Femur (tissue), 1 donor: ENCODE measurements at regions not wholly inside any gene's neighbourhood (a gene's known extent, or its start where the extent isn't known, plus 50 kb on each side); places are given as distances from the start of the nearest gene placed in this dataset.

Source experiments
- DNase-seq: peaks from one replicate; pipeline ENCODE4 v3.0.0-alpha.2; 2017

DNA sequence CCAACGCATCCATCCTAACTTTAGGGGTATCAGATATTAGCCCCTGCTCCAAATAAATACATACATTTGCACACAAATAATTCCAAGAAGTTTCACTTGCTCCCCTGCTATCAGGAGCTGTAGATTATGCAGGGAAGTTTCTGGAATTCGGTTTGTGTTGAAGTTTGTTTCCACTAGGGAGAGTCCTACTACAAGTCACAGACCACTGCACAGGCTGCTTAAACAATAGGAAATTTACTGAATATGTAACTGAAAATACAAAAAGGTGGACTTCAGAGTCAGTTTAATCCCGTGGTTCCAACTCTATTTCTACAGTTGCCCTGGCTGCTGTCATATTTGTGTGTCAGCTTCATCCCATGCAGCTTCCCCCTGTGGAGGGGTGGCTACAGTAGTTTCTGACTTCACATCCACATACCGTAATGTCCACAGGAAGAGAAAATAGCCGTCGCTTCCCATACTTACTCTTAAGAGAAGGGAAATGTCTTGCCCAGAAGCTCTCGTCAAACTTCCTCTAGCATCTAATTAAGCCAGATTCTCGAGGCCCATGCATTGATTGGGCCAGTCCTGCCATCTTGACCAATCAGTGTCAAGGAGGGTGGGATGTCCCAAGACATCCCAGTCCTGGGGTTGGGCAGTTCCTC, 286.6 kb downstream of the COG6 start:
- DNase-seq = no peak

DNA sequence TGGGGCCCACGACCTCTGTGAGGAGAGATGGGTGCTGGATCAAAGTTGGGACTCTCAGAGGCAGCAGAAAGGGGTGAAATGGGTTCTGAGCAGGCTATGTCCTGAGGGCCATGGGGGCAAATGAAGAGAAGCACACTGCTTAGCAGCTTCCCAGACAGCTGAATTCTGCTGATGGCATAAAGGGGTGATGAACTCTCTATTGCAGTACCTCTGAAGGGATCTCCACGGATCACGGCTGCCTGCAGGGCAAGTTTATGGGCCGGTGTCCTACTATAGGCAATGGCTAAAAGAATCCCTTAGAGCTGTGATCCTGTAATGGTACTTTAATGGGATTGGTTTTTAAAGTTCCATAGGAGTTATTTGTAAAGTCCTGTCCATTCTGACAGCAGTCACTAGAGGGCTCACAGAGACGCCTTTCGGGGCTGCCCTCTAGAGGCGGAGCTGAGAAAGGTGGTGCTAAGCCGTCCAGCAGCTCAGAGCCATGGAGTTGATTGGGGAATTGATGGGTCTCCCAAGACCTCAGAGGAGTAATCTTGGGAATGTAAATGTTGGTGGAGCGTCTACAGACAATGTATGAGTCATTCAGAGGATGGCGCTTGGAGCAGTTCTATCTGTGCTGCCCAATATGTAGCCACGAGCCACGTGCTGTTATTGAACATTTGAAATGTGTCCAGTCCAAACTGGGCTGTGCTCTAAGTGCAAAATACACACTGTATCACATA, 287.3 kb downstream of the COG6 start:
- DNase-seq = peak; percentile 59

DNA sequence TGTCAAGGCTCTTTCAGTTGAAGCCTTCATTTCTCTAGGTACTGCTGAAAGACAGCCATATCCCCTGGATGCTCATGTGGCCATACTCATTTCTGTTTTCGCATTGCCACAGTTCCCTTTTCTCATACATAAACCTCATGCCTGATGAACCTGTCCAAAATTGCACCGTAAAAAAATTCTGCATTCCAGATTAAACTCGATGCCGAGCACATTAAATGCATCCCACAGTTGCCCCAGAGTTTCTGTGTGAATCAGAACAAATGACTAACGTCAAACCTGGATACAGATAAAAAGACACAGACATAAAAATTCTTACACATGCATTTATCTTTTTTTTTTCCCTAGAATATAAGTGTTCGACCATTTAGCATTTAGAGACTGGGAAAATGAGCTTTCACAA, 288.2 kb downstream of the COG6 start:
- no peak for DNase-seq

DNA sequence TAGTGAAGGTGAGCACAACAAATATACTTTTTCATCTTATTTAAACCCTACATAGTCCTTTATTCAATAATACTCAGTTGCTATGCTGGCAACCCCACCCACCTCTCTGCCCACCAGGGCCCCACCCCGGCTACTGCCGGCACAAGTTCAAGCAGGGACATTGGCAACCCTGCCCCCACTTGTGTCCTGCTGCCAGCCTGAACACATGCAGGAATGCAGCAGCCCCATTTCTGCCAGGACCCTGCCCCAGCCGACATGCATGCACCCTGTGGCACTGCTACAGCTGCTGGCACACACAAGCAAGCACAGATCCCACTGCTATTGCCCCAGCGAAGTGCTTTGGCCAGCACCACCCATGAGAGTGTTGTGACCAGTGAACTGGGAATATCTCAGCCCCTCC, 289.8 kb downstream of the COG6 start:
- DNase-seq = peak; percentile 33

DNA sequence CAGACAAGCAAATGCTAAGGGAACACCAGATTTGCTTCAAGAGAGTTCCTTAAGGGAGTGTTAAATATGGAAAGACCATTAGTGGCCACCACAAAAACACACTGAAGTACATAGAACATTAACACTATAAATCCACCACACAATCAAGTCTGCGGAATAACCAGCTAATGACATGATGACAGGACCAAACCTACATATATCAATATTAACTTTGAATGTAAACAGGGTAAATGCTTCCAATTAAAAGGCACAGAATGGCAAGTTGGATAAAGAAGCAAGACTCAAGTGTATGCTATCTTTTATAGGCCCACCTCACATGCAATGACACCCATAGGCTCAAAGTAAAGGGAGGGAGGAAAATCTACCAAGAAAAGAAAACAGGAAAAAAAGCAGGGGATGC, 291.3 kb downstream of the COG6 start:
- no peak for DNase-seq

DNA sequence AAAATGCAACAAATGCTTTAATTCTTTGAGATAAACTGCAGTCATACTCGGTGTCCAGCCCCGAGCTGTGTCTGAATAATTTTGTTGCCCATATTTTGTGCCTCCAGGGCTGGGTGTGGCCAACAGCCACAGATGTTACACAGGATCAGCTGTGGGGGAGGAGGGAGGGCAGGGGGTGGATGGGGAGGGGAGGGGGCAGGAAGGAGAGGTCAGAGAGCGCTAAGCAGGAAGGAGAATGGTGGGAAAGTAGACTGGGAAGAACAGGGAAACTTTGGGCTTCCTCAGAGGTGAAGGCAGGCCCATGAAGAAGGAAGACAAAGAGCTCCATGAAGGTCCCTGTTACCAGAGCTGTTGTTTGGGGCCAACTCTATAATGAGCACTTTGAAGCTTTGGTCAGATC, 295.8 kb downstream of the COG6 start:
- no peak for DNase-seq

DNA sequence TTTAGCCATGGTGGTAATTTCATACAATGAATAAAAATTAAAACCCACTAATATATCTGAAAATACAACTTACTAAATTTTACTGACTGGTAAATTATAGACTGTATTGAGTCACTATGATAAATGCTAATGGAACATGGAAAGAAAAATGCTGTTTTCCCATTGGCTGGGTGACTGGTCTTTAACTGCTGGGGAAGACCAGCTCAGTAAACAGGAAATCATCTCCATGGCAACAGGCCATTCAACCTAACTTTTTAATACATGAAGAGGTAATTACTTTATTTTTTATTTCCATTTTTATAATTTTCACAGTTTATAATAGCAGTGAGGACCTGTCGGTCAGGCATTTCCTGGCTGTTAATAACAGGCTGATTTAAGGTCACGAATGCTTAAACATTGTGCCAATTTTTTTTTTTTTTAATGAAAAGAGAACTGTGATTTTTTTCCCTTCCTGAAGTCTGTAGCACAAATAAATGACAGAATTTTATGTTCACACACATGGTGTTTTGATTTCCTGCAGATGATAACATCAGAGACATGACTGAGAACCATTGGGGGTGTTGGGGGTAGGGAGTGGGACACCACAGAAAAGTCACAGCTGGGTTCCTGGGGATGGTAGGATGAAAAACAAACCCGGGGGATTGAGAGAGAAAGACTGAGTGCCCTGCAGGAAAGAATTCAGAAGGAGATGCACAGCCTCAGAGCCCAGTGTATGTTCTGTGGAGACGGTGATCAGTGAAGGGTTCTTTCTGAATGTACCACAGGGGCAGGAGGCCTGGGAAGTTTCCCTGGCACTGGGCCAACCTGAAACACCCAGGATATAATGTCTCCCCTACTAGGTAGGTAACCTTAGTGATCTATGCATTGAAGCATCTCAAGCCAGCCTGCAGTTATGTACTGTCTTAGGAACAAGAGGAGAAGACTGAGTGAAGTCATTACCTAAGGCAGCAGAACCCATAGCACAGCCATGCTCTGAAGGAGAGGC, 297.1 kb downstream of the COG6 start:
- peak; percentile 33 for DNase-seq

DNA sequence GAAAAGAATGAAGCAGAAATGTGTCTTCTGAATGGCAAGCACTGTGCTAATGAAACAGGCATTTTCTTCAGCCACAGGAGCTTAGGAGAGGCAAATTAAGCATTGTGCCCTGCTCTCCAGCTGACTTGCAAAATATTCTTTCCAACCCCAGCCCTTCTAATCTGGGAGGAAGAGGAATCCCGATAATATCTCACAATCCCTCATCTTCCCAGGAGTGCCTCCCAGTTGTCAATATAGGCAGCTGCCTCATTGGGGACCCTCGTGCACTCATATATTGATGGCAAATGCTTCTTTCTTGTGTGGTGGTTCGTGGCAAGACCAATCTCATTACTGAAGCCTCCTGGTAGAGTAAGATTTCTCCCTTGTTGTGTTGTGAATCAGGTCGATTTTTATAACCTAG, 299.0 kb downstream of the COG6 start:
- no peak for DNase-seq

DNA sequence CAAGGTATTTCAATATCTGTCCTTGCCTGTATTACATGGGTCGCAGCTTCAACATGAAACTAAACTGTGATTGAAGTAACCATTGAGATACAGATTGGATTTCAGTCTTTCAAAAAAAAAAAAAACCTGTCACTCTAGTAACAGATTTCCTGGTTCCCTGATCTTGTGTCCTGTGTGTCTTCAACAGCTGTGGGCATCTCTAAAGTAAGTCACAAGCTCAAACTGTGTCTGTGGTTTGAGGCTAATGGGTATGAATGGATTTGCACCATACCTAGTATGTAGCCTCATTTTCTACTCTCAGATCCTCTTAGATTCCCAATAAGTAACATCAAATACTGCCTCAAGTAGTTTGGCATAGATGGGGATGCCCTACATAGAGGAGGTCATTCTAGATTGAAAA, 300.1 kb downstream of the COG6 start:
- DNase-seq = no peak

DNA sequence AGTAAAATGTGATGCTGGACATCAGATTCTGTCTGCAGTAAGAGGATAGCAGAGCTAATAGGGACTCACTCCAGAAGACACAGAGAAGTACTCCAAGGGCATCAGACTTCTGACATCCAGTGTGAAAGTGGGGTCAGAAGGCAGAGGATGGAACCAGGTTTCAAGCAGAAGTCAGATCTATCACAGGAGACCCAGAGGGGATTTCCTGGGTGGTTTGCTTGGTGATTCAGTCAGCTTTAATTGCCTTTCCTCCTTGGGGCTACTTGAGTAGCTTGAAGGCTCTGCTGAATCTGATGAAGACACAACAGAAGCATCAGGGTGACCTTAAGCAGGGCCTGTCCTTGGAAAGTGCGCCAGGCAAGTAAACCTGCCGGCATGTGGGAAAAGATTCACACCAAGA, 300.6 kb downstream of the COG6 start:
- DNase-seq = no peak

DNA sequence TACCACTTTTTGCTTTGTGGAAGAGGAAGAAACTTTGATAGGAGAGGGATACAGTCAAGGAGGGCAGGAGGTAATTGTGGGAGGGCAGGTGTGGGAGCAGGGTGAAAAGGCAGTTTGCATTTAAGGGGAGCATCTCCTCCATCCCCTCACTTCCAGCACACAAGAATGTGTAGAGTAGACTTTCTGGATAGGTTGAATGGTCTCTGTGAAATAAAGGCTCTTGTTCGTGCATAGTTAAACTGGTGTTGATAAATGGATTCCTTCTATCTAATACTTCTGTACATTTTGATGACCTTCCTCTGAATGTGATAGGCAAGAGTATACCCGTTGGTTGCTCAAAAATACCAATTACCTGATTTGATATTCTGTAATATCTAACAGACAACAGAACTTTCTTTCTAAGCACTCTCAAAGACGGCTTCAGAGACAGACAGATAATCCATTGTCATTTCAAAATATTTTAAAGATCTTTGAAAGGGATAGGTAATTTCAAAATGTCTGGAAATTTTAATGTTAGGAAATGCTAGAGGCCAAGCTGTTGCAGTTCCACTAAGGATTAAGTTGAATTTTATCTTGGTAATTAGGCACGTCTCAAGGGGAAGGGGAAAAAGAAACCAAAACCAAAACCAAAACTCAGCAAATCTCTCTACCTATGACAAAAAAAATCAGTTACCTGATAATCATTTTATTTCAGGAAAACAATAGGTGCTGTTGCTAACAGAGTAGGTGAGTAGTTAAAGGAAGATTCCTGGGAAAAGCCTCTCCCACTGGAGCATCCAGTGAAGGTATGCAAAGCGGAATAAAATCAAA, 302.6 kb downstream of the COG6 start:
- no peak for DNase-seq

DNA sequence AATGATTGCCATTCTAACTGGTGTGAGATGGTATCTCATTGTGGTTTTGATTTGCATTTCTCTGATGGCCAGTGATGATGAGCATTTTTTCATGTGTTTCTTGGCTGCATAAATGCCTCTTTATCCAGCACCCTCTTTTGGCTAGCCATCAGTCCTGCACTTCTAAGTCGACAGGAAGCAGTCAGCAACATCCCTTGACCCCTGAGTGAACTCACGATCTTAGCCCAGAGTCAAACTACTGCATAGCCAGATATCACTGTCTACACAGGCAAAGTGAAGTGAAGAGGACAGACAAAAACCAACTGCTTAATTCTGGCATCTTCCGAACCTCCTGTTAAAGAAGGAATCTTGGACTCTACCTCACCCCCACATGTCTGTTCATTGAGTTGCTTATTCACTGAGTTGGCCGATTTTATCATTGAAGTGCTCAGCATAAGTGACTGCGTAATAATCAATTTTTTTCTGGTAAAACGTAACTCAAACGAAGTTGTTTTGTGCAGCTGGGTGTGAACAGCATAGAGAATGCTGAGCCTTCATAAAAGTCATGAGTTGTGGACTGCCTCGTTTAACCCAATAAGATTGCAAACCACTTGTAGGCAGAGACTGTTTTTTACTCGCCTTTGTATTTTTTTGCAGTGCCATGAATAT, 304.2 kb downstream of the COG6 start:
- no peak for DNase-seq

DNA sequence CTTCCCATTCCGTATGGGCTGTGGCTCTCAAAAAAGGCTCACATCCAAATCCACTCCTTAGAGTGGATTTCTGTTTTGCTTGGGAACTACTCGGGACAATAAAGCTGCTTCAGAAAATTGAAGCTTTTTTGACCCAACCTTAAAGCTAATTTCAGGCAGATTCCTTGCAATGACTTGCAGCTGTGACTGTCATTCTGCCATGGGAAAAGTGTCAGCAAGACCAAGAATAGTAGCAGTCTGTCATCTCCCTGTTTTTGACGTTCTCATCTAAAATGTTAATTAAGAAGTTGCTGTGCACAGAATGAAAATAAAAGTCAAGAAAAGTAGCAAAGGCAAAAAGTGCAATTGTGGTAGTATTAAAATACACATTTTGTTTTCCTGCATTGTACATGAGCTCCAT, 304.7 kb downstream of the COG6 start:
- no peak for DNase-seq

DNA sequence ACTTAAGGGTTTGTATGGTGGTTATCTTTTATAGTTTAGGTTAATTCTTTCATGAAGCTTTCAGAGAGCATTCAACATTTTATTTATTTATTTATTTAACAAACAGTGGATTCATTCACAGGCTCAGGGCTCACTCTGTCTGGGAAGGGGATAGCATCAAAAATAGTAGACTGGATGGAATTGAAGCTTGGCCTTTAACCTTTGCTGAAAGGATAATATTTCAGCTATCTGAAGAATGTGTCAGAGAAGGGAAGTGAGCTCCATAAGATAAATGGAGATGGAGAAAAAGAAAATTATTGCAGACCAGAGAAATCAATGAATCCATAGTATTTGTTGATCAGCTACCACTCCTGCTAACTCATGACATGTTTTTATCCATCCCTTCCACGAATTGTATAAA, 305.6 kb downstream of the COG6 start:
- no peak for DNase-seq

DNA sequence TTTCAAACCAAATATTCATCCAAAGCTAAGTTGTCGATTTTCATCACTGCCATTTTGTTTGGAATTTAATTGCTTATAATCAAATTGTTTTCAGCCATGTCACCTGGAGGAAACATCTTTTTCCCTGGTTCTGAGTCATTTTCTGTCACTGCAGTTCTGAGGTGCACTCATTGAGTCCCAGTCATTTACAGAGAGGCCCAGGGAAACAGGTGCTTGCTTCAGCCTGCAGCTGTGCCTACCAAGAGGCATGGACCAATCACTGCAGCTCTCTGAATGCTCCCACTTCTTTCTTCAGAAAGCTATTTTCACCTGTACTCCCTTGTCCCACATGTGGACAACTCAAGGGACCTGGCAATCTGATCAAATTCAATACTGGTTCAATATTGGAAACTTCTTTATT, 308.1 kb downstream of the COG6 start:
- no peak for DNase-seq

DNA sequence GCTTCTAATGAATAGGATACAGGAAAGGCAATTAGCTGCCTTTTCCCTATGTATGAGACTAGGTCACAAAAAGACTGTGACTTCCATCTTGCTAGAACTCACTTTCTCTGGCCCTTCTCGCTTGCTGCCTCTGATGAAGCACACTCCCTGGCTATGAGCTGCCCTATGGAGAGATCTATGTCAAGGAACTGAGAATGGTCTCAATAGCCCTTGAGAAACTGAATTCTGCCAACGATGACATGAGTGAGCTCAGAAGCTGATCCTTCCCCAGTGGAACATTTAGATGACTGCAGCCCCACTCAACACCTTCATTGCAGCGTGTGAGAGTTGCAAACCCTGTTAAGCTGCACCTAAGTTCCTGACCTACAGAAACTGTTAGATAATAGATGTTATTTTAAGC, 309.8 kb downstream of the COG6 start:
- no peak for DNase-seq

DNA sequence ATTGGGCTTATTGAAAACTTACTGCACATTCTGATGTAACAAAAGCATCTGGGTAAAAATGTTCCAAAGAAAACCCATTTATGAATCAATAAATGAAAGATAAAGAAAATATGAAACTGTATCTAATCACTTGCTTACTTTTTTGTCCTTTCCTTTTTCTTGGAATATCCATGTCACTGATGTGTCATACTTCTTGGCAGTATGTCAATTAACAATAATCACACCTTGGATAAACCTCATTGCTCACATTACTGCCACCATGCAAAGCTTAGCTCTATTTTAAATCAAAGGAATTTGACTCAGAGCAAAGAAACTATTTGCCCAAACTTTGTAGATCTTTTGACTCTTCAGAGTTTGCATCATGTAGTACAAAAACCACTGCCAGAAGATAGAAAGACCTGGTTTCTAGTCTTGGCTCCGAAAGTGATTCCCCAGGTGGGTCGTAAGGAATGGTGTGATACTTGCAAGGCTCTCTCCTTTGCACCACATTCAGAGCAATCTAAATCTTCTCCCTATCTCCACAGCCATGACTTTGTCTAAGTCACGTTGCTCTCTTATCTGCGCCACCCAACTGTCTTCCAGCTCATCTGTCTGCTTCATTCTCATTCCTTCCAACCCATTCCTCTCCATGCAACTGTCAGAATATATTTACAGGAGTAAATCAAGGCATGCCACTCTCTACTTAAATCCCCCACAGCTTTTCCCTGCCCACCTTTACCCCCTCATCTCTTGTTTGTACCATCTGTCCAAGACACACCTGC, 311.9 kb downstream of the COG6 start:
- no peak for DNase-seq

DNA sequence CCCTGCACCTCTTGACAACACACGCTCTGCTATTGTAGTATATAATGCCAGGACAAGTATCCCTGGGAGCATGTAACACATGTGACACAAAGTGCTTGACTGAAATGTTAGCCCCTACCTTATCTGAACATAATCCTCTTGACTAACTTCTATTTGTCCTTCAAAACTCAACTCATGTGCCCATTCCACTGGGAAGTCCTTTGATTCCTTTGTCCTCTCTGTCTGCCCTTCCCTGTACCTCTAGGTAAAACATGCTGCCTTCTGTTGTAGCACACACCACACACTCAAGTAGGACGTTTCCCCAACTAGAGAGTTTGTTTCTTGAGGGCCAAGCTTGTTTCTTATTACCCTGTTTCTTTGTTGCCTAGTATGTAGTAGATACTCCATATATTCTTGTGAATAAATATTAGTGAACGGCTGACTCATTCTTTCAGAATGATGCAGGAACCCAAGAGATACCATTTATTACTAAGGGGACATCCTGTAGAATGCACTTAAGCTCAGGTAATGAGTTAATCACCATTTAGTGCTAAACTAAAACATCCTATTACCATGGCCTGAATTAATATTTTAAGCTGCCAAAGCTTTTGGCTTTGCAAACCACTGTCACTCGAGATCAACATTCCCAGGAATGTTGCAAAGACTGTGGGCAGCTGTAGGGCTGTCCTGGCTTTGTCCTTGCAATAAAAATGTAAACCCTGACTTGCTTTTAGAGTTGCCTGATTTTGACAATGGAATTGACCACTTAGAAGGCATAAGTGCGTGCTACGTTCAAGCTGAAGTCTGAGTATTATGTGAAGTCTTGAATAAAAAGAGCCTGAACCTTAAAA, 313.4 kb downstream of the COG6 start:
- DNase-seq = no peak

DNA sequence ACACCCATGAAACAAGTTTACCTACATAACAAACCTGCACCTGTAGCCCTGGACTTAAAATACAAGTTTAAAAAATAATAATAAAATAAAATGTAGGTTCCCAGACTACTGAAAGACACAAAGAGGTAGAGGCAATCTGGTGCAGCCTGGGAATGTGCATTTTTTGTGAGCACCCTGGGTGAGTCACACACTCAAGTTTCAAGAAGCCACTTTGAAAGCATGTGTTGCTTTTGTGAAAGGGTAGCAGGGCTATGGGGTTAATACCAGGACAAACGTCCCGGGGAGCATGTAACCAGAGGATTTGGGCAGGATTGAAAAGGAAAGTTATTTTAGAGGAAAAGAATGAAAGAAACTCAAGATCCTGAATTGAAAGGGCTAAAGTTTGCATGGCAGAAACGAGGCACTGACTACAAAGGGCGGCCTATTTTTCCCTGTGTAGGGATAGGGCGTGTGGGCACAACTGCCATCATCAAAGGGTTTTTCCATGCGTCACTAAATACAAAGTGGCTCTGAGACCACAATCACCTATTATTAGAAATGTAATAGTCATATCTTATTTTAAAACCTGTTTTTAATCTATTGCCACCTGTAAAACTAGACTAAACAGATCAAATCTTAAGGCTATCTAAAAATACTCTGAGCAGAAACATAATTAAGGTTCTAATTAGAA, 314.9 kb downstream of the COG6 start:
- no peak for DNase-seq

DNA sequence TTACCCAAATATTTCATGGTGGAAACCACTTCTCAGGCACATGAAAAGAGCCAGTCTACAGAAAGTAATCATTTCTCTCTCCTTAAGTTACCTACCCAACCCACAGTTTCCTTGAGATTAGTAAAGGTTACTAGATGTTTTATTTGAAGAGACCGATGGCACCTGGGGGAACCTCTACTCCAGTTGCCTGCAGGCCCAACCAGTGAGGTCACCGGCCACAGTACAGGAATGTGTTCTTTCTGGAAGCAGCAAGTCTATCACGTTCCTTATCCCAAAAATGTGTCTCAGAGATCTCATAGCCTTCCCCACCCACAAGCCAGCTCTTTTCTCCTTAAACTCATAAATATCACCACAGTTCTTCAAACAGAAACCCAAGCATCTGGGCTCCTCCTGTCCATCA, 316.1 kb downstream of the COG6 start:
- no peak for DNase-seq
